Adrenal gland (tissue), 9 donors: ENCODE measurements at regions not wholly inside any gene's neighbourhood (a gene's known extent, or its start where the extent isn't known, plus 50 kb on each side); places are given as distances from the start of the nearest gene placed in this dataset.

Experiments used
- DNase-seq, 7 donors: peaks; one replicate each; pipeline ENCODE4 v3.0.0-alpha.2; 2019 to 2020
- H3K27ac ChIP-seq, 5 donors: fragments of 200-600 bp; sonication (generic) in 4 of 5; 1 replicate in 3 of 5; 2 replicates in 2 of 5; pipeline versions ENCODE4 v1.5.1 to v1.8.0; 2016 to 2020; ENCODE audit warnings: mild to moderate bottlenecking in 1 of 5
- H3K27me3 ChIP-seq: fragments of 200-600 bp; 2 replicates; pipeline ENCODE4 v1.8.0; 2021
- H3K36me3 ChIP-seq, 2 donors: fragments of 200-600 bp; replicated peaks in 1 of 2; 1 replicate in 1 of 2; 2 replicates in 1 of 2; pipeline versions ENCODE4 v1.5.1 to v1.8.0; 2018 to 2022
- H3K4me1 ChIP-seq, 2 donors: fragments of 200-600 bp; replicated peaks in 1 of 2; 1 replicate in 1 of 2; 2 replicates in 1 of 2; pipeline versions ENCODE4 v1.5.1 to v1.8.0; 2018 to 2021
- H3K4me3 ChIP-seq, 4 donors: fragments of 200-600 bp; sonication (generic) in 3 of 4; one replicate each; pipeline ENCODE4 v1.5.1; 2016 to 2018
- H3K9me3 ChIP-seq, 3 donors: fragments of 200-600 bp; sonication (generic) in 1 of 3; replicated peaks in 1 of 3; 1 replicate in 2 of 3; 2 replicates in 1 of 3; pipeline versions ENCODE4 v1.5.1 to v1.8.0; 2016 to 2021
- POLR2A ChIP-seq, 2 donors: fragments of 450-650 bp; IDR thresholded peaks; one replicate each; pipeline ENCODE4 v1.6.1; 2017; ENCODE audit warnings: antibody characterized with exemption in 2 of 2, mild to moderate bottlenecking in 2 of 2, moderate library complexity in 1 of 2
- WGBS, 4 donors: extraction: QIAGEN DNeasy Blood & Tissue Kit in 2 of 4; methylation state at CpG; one replicate each; pipeline versions ENCODE4 v1.1.5 to v1.1.7; 2013 to 2017; 5-methylcytosine and 5-hydroxymethylcytosine counted together
- intact Hi-C, 2 donors: fragments of 100-400 bp; cut with DNase I; formaldehyde crosslinking; loops; one replicate each; pipeline versions ENCODE4 v1.14.1 to v1.15.0; 2022 to 2023
- TF ChIP-seq, protein P1 (sequence below), 6 experiments: fragments of 450-650 bp in 4 of 6; fragments of 200-600 bp in 2 of 6; sonication (generic) in 1 of 6; IDR thresholded peaks; 1 replicate in 5 of 6; 2 replicates in 1 of 6; pipeline versions ENCODE4 v1.5.1 to v1.8.0; 2016 to 2021; ENCODE audit warnings: antibody characterized with exemption in 6 of 6, mild to moderate bottlenecking in 2 of 6, moderate library complexity in 1 of 6
- donor health status: healthy with polysubstance abuse.
- donor health status: Bipolar disorder and iron deficiency.
- donor health status: DM: yes; HTN: yes; CAD: no.
- donor health status: DM: no; HTN: no; CAD: no.
- donor health status: DM: no; HTN: no; CAD: no.

DNA sequence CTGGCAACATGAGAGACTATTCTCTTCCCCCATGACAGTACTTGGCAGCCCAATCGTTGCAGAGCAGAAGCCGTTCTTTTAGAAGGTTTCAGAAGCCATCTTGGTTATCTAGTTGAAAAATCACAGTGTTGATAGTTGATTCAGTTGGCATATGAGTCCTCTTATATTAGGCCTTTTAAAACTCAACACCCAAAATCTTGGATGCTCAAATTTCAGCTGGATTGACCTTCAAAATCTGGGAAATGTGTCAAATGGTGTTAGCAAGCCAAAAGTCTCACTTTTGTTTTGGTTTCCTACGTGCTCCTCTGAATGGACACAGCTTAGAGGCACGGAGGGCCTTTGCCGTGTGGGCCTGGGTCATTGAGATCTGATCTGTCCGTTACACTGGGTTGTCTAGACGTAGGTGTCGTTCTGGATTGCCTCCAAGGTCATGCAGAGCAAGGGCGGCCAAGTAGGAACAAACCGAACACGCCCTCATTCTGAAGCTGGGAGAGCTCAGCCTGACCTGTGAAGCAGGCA lies 59.3 kb upstream of the BMPER start:
- WGBS, 4 donors: 42 to 54% (median 46%) methylated on average over 11 of the region's 11 CpGs
- no peak for TF ChIP-seq POLR2A (IDR thresholded peaks at IDR 0.05)
- TF ChIP-seq, protein P1, sequence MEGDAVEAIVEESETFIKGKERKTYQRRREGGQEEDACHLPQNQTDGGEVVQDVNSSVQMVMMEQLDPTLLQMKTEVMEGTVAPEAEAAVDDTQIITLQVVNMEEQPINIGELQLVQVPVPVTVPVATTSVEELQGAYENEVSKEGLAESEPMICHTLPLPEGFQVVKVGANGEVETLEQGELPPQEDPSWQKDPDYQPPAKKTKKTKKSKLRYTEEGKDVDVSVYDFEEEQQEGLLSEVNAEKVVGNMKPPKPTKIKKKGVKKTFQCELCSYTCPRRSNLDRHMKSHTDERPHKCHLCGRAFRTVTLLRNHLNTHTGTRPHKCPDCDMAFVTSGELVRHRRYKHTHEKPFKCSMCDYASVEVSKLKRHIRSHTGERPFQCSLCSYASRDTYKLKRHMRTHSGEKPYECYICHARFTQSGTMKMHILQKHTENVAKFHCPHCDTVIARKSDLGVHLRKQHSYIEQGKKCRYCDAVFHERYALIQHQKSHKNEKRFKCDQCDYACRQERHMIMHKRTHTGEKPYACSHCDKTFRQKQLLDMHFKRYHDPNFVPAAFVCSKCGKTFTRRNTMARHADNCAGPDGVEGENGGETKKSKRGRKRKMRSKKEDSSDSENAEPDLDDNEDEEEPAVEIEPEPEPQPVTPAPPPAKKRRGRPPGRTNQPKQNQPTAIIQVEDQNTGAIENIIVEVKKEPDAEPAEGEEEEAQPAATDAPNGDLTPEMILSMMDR (IDR thresholded peaks at IDR 0.05): no peak
- Histone ChIP-seq H3K27me3 (no peaks in the 10 kb centered on the region), H3K4me1 (peaks cover 2 to 13% of the 10 kb centered on the region in 2 donors), H3K27ac (peak overlapping the region in 1 of 5 donors; percentile 20), H3K4me3 (peak overlapping the region in 1 of 4 donors; percentile 22), H3K9me3 (no peaks in the 10 kb centered on the region), H3K36me3 (no peaks in the 10 kb centered on the region)
- DNase-seq: peak in 6 of 7 donors; percentile 24 to 56 (median 42)
- intact Hi-C loops: no loop called here

DNA sequence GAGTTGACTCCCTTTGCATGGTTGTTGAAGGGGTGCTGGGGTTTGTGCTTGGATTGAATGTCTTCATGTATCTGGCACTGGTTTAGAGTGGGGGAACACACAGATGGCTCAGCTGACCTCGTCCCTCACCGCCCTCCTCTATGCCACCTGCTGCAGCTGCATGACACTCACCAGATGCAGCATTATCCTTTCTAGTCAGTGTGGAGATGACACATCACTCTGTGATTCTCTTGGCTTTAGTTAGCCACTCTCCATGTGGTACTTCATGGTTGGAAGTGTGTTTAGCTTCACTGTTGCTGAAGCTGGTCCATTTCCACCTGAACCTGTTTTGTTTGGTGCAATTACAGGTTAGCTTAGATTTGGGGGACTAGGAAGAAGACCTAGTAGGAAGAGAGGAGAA lies 56.3 kb upstream of the BMPER start:
- Histone ChIP-seq H3K9me3 (no peaks in the 10 kb centered on the region), H3K4me1 (no peaks in the 10 kb centered on the region), H3K36me3 (no peaks in the 10 kb centered on the region), H3K27me3 (no peaks in the 10 kb centered on the region), H3K27ac (no peak overlapping the region), H3K4me3 (no peak overlapping the region)
- DNase-seq: no peak
- no peak for TF ChIP-seq POLR2A (IDR thresholded peaks at IDR 0.05)
- TF ChIP-seq, protein P1 (IDR thresholded peaks at IDR 0.05): no peak
- intact Hi-C loops: no loop called here
- 80 to 91% (median 85%) methylated on average over 2 of the region's 2 CpGs; no CpG with 5 or more reads in 1 of the 4 donors for whole genome bisulfite sequencing, 4 donors

DNA sequence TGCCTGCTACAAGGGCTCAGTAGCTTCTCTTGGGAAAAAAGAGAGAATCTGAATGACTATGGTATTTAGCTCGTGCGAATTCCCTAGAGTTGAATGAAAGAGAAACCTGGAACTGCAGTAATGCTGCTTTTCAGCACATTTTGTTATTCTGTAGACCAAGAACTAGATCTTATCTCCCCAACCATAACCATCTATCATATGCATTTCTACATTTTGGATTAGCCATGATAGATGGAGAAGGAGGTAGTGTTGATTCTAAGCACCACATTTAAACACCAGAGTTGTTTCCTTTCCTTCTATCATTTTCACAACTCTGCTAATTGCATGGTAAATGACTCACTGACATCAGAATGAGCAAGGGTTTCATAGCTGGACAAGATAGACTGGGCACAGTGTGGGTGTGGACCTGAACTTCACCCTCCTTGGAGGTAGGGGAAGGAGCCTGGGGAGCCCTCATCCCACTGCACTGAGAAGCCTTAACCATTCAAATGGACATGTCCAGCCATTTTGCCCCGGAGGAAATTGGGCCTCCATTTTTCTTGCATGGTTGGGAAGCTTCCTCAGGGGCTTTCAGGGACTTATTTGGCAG lies 55.3 kb upstream of the BMPER start:
- whole genome bisulfite sequencing, 4 donors: 82 to 94% (median 88%) methylated on average over 3 of the region's 3 CpGs
- H3K27ac ChIP-seq: no peak overlapping the region

DNA sequence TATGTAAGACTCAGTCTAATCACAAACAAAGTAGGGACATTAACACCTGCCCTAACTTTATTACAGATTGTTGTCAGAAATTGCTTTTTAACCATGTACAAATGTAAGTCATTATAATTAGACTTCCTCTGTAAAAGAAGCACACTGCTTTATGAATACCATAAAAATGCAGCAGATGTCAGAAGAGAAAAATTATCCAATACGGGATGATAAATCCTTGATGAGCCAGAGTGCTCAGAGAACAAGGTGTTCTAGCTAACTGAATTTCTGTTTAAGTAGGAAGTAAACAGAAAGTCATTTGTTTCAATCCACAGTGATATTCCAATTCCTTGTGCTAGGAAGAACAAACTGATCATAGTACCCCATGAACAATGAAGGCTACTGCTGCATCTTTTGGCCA lies 54.6 kb upstream of the BMPER start:
- H3K4me3 ChIP-seq: no peak overlapping the region
- no peak overlapping the region for H3K27ac ChIP-seq
- TF ChIP-seq, protein P1 (IDR thresholded peaks at IDR 0.05): no peak
- TF ChIP-seq POLR2A (IDR thresholded peaks at IDR 0.05): no peak
- no peaks in the 10 kb centered on the region for H3K27me3 ChIP-seq
- WGBS, 4 donors: 51 to 65% (median 59%) methylated on average over 1 of the region's 1 CpG
- no peak for DNase-seq
- intact Hi-C loops: no loop called here
- H3K9me3 ChIP-seq: no peaks in the 10 kb centered on the region
- H3K4me1 ChIP-seq: no peaks in the 10 kb centered on the region
- no peaks in the 10 kb centered on the region for H3K36me3 ChIP-seq

More for the DNA sequence above, 55.3 kb upstream of the BMPER start:
- H3K36me3 ChIP-seq: no peaks in the 10 kb centered on the region
- TF ChIP-seq, protein P1 (IDR thresholded peaks at IDR 0.05): no peak
- TF ChIP-seq POLR2A (IDR thresholded peaks at IDR 0.05): no peak
- no peak overlapping the region for H3K4me3 ChIP-seq
- no peaks in the 10 kb centered on the region for H3K27me3 ChIP-seq
- intact Hi-C loops: no loop called here
- H3K4me1 ChIP-seq: no peaks in the 10 kb centered on the region
- DNase-seq: no peak
- H3K9me3 ChIP-seq: no peaks in the 10 kb centered on the region
